K562 (cell line): ENCODE measurements at regions not wholly inside any gene's neighbourhood (a gene's known extent, or its start where the extent isn't known, plus 50 kb on each side); places are given as distances from the start of the nearest gene placed in this dataset.

Experiments
- ATAC-seq: fragments of 200-7000 bp; cut with Tn5 transposase; 3 replicates; pipeline ENCODE4 v1.9.1; 2020; ENCODE audit warnings: moderate library complexity
- BruUV-seq: library from RNA; stranded (reverse); fragments of 400-500 nt; replicated peaks from 2 replicates; lab custom pipeline; 2021; lab: Mats Ljungman, UMichigan
- CTCF ChIA-PET: fragments of 300-600 bp; formaldehyde crosslinking; extraction: SDS; loops from one replicate; lab custom pipeline; 2021; ENCODE audit warnings: low intra/inter-chr PET ratio; lab: Yijun Ruan, JAX
- POLR2A ChIA-PET: fragments of 300-600, 350-650 bp; sonication (Branson Sonifier 250); formaldehyde crosslinking; extraction: SDS; loops from one replicate; lab custom pipeline; 2021; ENCODE audit warnings: antibody characterized with exemption, inconsistent platforms; lab: Yijun Ruan, JAX
- DNase-seq, 4 experiments: peaks; one replicate each; pipeline versions ENCODE4 v3.0.0 to v3.0.0-alpha.2; 2011 to 2018; ENCODE audit warnings: low spot score in 3 of 4, mixed read lengths in 3 of 4; ENCODE audit errors: extremely low read depth in 1 of 4
- FAIRE-seq: peaks from 2 replicates; lab custom pipeline; 2011; peaks lifted over from hg19 to GRCh38; lab: Jason Lieb, UNC
- H2AFZ ChIP-seq: 2 replicates; pipeline ENCODE4 v1.6.0; 2011; ENCODE audit warnings: low read depth, low read length, control low read depth, inconsistent platforms
- H3K27ac ChIP-seq: fragments of 200-600 bp; 3 replicates; pipeline ENCODE4 v1.8.0; 2011; ENCODE audit warnings: low read depth, mild to moderate bottlenecking, control low read depth, inconsistent platforms, low read length, moderate library complexity, mixed read lengths; ENCODE audit errors: extremely low read depth
- H3K27me3 ChIP-seq, 2 experiments: fragments of 300-600 bp in 1 of 2; 2 replicates in 1 of 2; 3 replicates in 1 of 2; pipeline versions ENCODE4 v1.6.0 to v1.8.0; 2011; ENCODE audit warnings: inconsistent platforms in 2 of 2, low read length in 2 of 2, mild to moderate bottlenecking in 1 of 2, mixed read lengths in 1 of 2, moderate library complexity in 1 of 2; ENCODE audit not compliant: control insufficient read depth in 2 of 2, insufficient read depth in 2 of 2
- H3K36me3 ChIP-seq: fragments of 300-600 bp; 3 replicates; pipeline ENCODE4 v1.8.0; 2011; ENCODE audit warnings: mild to moderate bottlenecking, low read length, inconsistent platforms; ENCODE audit not compliant: control insufficient read depth, insufficient read depth
- H3K4me1 ChIP-seq, 2 experiments: fragments of 200-600 bp in 1 of 2; replicated peaks in 1 of 2; 2 replicates in 1 of 2; 3 replicates in 1 of 2; pipeline versions ENCODE4 v1.5.1 to v1.8.0; 2011; ENCODE audit warnings: inconsistent platforms in 2 of 2, low read length in 2 of 2, mild to moderate bottlenecking in 1 of 2, mixed read lengths in 1 of 2, moderate library complexity in 1 of 2; ENCODE audit not compliant: control insufficient read depth in 2 of 2, insufficient read depth in 2 of 2
- H3K4me2 ChIP-seq: 2 replicates; pipeline ENCODE4 v1.6.1; 2011; ENCODE audit warnings: low read length, control low read depth, inconsistent platforms, mixed read lengths; ENCODE audit not compliant: insufficient read depth
- H3K4me3 ChIP-seq: fragments of 200-600 bp; sonication (generic), shearing (Covaris generic); 2 replicates; pipeline ENCODE4 v1.5.1; 2016; ENCODE audit warnings: control low read depth, inconsistent platforms
- H3K79me2 ChIP-seq: fragments of 200-600 bp; 3 replicates; pipeline ENCODE4 v1.8.0; 2011; ENCODE audit warnings: low read length, inconsistent platforms; ENCODE audit not compliant: control insufficient read depth, insufficient read depth
- H3K9ac ChIP-seq, 2 experiments: 2 replicates each; pipeline versions ENCODE4 v1.6.0 to v1.6.1; 2011; ENCODE audit warnings: low read depth in 2 of 2, low read length in 2 of 2, control low read depth in 1 of 2, inconsistent platforms in 1 of 2, mild to moderate bottlenecking in 1 of 2, mixed read lengths in 1 of 2; ENCODE audit not compliant: insufficient read depth in 1 of 2
- H3K9me1 ChIP-seq: one replicate; pipeline ENCODE4 v1.6.0; 2011; ENCODE audit warnings: inconsistent platforms, mild to moderate bottlenecking, low read length, moderate library complexity; ENCODE audit not compliant: control insufficient read depth, insufficient read depth
- H3K9me3 ChIP-seq: replicated peaks from 2 replicates; pipeline ENCODE4 v1.5.1; 2011; ENCODE audit warnings: low read depth, low read length, inconsistent platforms; ENCODE audit not compliant: control insufficient read depth, insufficient read depth
- H4K20me1 ChIP-seq: replicated peaks from 2 replicates; pipeline ENCODE4 v1.6.1; 2011; ENCODE audit warnings: low read length, inconsistent platforms, mixed read lengths; ENCODE audit not compliant: control insufficient read depth, insufficient read depth
- NFRKB ChIP-seq: fragments of 450-650 bp; IDR thresholded peaks from 2 replicates; pipeline ENCODE4 v1.6.1; 2016; ENCODE audit warnings: low read depth
- WGBS: fragments of 100-300 bp; shearing (Covaris generic); methylation state at CpG from one replicate; pipeline ENCODE4 v1.1.6; 2016; ENCODE audit warnings: low coverage, mixed read lengths; ENCODE audit not compliant: insufficient coverage; ENCODE audit errors: missing lambda C conversion rate; 5-methylcytosine and 5-hydroxymethylcytosine counted together
- in situ Hi-C: fragments of 300-500 bp; cut with MboI; formaldehyde crosslinking; loops from 4 replicates; pipeline ENCODE4 v1.15.0; 2018; ENCODE audit warnings: inconsistent platforms, mixed read lengths
- intact Hi-C: fragments of 100-400 bp; cut with micrococcal nuclease; formaldehyde crosslinking; loops from 2 replicates; pipeline ENCODE4 v1.14.2; 2022
- TF ChIP-seq, protein P1 (sequence below): fragments of 250-450 bp; sonication (Bioruptor Pico); IDR thresholded peaks from 2 replicates; pipeline ENCODE4 v1.4.0; 2020; ENCODE audit warnings: mild to moderate bottlenecking, moderate library complexity, borderline replicate concordance

DNA sequence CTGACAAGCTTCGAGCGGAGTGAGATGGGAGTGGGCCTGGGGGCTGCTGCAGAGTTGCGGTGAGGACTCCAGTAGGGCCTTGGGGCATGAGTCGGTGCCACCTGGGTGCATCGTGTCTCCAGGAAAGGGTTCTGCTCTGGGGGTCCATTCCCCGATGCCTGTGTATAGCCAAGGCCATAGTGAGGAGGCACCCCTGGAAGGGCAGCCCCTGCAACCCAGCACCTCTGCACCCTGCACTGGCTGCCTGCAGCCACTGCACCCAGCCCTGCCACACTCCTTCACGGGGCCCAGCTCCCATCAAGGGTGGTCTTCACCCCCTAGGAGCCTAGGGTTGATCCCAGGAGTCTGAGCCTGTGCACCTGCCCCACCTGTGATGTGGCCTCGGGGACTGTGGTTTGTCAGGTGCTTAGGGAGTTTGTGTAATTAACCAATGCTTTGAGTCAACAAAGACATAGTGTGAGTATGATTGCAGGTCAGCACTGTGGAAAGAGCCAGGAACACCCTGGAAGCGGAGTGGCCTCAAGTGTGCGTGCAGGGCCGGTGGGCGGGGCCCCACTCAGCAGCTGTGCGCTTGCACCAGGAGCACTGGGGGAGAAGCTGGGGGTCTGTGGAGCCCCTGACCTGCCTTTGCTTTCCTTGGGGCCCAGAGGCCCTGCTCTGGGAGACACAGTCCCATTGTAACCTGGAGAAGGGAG is 1299.3 kb downstream of the BRD1 start:
- intact Hi-C loops: no loop called here
- Histone ChIP-seq H3K27ac (no peak overlapping the region), H3K27me3 (no peaks in the 10 kb centered on the region; a peak in 1 of 5 replicates), H3K9me3 (no peaks in the 10 kb centered on the region), H3K36me3 (no peaks in the 10 kb centered on the region), H3K4me3 (no peak overlapping the region), H3K9me1 (no peaks in the 10 kb centered on the region), H3K4me1 (no peaks in the 10 kb centered on the region), H2AFZ (no peak overlapping the region), H4K20me1 (no peaks in the 10 kb centered on the region), H3K79me2 (no peaks in the 10 kb centered on the region), H3K9ac (no peak overlapping the region), H3K4me2 (no peak overlapping the region)
- 2% methylated on average over 9 of the region's 13 CpGs for WGBS
- in situ Hi-C loops: no loop called here
- BruUV-seq: no TSS peak
- DNase-seq: no peak
- no peak for FAIRE-seq
- CTCF ChIA-PET: no interaction called here
- ATAC-seq: no peak
- POLR2A ChIA-PET: interaction anchor here (0.5 kb wide), 1 partner anchor 8 kb away, joined by 3 read pairs; no protein-coding TSS in a partner anchor
- TF ChIP-seq NFRKB: no peak
- TF ChIP-seq, protein P1, sequence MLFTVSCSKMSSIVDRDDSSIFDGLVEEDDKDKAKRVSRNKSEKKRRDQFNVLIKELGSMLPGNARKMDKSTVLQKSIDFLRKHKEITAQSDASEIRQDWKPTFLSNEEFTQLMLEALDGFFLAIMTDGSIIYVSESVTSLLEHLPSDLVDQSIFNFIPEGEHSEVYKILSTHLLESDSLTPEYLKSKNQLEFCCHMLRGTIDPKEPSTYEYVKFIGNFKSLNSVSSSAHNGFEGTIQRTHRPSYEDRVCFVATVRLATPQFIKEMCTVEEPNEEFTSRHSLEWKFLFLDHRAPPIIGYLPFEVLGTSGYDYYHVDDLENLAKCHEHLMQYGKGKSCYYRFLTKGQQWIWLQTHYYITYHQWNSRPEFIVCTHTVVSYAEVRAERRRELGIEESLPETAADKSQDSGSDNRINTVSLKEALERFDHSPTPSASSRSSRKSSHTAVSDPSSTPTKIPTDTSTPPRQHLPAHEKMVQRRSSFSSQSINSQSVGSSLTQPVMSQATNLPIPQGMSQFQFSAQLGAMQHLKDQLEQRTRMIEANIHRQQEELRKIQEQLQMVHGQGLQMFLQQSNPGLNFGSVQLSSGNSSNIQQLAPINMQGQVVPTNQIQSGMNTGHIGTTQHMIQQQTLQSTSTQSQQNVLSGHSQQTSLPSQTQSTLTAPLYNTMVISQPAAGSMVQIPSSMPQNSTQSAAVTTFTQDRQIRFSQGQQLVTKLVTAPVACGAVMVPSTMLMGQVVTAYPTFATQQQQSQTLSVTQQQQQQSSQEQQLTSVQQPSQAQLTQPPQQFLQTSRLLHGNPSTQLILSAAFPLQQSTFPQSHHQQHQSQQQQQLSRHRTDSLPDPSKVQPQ: no peak
